Loucy (cell line): ENCODE measurements at regions not wholly inside any gene's neighbourhood (a gene's known extent, or its start where the extent isn't known, plus 50 kb on each side); places are given as distances from the start of the nearest gene placed in this dataset.

ENCODE experiments used
- CTCF ChIP-seq: fragments of 200-600 bp; sonication (generic); conservative IDR thresholded peaks from 2 replicates; pipeline ENCODE4 v1.5.1; 2014; ENCODE audit warnings: mild to moderate bottlenecking, antibody characterized with exemption, low read length
- EZH2phosphoT487 ChIP-seq: fragments of 200-600 bp; IDR thresholded peaks from 2 replicates; pipeline ENCODE4 v1.6.1; 2018; ENCODE audit warnings: antibody characterized with exemption, mild to moderate bottlenecking, moderate library complexity, borderline replicate concordance

DNA sequence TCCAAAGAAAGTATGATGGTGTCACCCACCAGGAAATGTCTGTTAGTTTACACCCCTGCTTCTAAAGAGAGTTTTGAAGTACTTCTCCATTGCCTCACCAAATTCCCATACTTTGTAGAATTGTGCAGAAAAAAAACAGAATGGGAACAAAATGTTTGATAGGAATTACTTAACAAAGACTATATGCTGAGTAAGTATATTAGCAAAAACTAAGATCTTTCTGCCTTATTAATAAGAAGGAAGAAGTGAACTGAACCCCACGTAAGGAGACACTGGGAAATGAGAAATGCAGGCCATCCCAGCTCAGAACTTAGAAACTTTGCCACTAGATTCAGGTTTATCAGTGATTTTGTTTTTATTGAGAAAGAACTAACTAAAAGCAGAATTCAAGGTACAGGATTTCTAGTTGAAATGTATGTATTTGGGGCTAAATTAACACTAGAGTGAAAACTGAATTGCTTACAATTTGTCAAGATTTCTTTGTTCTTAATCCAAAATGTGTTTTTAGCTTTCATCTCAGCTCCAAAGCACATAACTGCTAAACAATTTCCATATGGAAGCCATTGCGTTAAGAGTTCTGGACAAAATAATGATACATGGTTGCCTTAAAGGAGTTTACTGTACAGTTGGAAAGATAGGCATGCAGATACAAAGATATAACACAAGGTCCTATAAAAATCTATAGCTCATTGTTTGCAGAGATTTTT is 102.7 kb upstream of the BMP5 start:
- no peak for TF ChIP-seq CTCF
- TF ChIP-seq EZH2phosphoT487: no peak
